ENCODE measurements at regions not wholly inside any gene's neighbourhood (a gene's known extent, or its start where the extent isn't known, plus 50 kb on each side); places are given as distances from the start of the nearest gene placed in this dataset.

GRCh38 chr7:54129035-54129434, 413.1 kb upstream of the VSTM2A start (continued):
- TF ChIP-seq CHD7 (IDR thresholded peaks at IDR 0.05; ENCODE audit: insufficient replicate concordance, low read length) (no peak), BRCA1 (IDR thresholded peaks at IDR 0.05; ENCODE audit: low read depth, low read length) (no peak), JUN (IDR thresholded peaks at IDR 0.05; ENCODE audit: low read depth, low read length) (no peak), HDAC6 (IDR thresholded peaks at IDR 0.05; ENCODE audit: low read depth, low read length) (no peak), RNF2 (IDR thresholded peaks at IDR 0.05; ENCODE audit: borderline replicate concordance, low read depth, low read length, missing control alignments, poor library complexity, severe bottlenecking) (no peak), SIX5 (IDR thresholded peaks at IDR 0.05; ENCODE audit: low read depth, low read length) (no peak)

Measured in H1 (cell line).